ENCODE measurements at regions not wholly inside any gene's neighbourhood (a gene's known extent, or its start where the extent isn't known, plus 50 kb on each side); places are given as distances from the start of the nearest gene placed in this dataset.
A peak's percentile ranks its signal among the peaks of the same experiment; 100 is the strongest.

DNA sequence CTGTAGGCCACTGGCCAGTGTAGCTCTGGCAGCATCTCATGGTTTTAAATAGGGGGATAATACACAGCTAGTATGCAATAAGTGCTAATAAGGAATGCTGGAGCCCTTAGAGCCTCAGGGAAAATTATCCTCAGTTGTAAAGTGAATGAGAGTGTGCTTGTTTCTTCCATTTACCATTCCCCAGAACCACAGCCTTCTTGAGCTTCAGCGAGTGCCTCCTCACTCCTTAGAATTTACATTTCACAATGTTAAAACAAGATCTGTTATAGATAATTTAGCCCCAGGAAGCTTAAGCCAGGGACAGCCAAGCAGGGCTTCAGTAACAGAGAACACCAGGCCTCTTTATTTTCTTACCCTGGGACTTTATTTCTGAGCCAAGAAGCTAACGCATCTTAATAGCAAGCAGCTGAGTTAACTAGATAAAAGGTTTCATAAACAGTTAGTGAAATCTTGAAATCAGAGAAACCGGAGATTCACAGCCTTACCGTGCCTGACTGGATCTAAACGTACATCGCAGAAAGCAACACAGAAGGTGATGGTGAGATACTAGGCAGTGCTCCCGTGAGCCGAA, 535.2 kb downstream of the TDRD15 start:
- CTCF ChIA-PET, result interaction anchor here (1.3 kb wide), 1 partner anchor 12 kb away, joined by 3 read pairs; no protein-coding TSS in a partner anchor
- no peaks in the 10 kb centered on the region for H3K27me3 ChIP-seq (ENCODE audit: control insufficient read depth, insufficient read depth, low read length)
- DNase-seq (ENCODE audit: low read depth), result peak; percentile 41
- H3K36me3 ChIP-seq (ENCODE audit: control insufficient read depth, insufficient read depth, low read length), result no peaks in the 10 kb centered on the region
- POLR2A ChIA-PET, result no interaction called here
- TF ChIP-seq, protein P1, sequence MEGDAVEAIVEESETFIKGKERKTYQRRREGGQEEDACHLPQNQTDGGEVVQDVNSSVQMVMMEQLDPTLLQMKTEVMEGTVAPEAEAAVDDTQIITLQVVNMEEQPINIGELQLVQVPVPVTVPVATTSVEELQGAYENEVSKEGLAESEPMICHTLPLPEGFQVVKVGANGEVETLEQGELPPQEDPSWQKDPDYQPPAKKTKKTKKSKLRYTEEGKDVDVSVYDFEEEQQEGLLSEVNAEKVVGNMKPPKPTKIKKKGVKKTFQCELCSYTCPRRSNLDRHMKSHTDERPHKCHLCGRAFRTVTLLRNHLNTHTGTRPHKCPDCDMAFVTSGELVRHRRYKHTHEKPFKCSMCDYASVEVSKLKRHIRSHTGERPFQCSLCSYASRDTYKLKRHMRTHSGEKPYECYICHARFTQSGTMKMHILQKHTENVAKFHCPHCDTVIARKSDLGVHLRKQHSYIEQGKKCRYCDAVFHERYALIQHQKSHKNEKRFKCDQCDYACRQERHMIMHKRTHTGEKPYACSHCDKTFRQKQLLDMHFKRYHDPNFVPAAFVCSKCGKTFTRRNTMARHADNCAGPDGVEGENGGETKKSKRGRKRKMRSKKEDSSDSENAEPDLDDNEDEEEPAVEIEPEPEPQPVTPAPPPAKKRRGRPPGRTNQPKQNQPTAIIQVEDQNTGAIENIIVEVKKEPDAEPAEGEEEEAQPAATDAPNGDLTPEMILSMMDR (IDR thresholded peaks at IDR 0.05; ENCODE audit: insufficient read depth, low read depth, low read length), result no peak
- no peak overlapping the region for H3K4me3 ChIP-seq (ENCODE audit: low read depth, low read length)

DNA sequence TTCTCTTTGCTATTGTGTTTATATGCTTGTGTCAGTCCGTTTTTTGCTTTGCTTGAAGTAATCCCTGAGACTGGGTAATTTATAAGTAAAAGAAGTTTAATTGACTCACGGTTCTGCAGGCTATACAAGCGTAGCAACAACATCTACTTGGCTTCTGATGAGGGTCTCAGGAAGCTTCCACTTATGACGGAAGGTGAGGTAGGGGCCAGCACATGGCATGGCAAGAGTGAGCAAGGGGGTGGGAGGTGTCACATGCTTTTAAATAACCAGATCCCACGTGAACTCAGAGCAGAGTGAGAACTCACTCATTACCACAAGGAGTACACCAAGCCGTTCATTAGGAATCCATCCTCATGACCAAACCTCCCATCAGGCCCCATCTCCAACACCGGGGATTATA, 540.3 kb downstream of the TDRD15 start:
- Histone ChIP-seq H3K36me3 (ENCODE audit: control insufficient read depth, insufficient read depth, low read length) (no peaks in the 10 kb centered on the region), H3K27me3 (ENCODE audit: control insufficient read depth, insufficient read depth, low read length) (no peaks in the 10 kb centered on the region), H3K4me3 (ENCODE audit: low read depth, low read length) (no peak overlapping the region)
- CTCF ChIA-PET, result no interaction called here
- TF ChIP-seq, protein P1 (IDR thresholded peaks at IDR 0.05; ENCODE audit: insufficient read depth, low read depth, low read length), result no peak
- POLR2A ChIA-PET, result no interaction called here
- DNase-seq (ENCODE audit: low read depth), result no peak

DNA sequence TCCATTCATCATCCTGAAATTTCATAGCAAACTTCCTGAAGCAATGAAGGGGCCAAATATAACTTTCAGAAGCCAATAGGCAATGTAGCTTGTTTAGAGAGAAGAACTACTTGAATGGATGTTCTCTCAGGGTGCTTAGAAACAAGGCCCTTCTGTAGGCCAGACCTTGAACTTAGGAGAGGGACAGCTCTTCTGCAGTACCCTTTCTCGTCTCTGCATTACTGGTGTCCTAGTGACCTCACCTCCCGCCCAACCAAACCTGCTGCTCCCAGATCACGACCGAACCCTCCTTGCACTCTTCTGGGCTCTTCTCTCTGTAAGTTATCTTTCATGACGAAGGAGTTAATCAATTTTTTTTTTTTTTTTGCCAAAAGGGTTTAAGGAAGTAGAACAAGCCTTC, 543.9 kb downstream of the TDRD15 start:
- ChIA-PET POLR2A (no interaction called here), CTCF (no interaction called here)
- Histone ChIP-seq H3K27me3 (ENCODE audit: control insufficient read depth, insufficient read depth, low read length) (no peaks in the 10 kb centered on the region), H3K36me3 (ENCODE audit: control insufficient read depth, insufficient read depth, low read length) (no peaks in the 10 kb centered on the region), H3K4me3 (ENCODE audit: low read depth, low read length) (no peak overlapping the region)
- no peak for DNase-seq (ENCODE audit: low read depth)
- TF ChIP-seq, protein P1 (IDR thresholded peaks at IDR 0.05; ENCODE audit: insufficient read depth, low read depth, low read length), result no peak

DNA sequence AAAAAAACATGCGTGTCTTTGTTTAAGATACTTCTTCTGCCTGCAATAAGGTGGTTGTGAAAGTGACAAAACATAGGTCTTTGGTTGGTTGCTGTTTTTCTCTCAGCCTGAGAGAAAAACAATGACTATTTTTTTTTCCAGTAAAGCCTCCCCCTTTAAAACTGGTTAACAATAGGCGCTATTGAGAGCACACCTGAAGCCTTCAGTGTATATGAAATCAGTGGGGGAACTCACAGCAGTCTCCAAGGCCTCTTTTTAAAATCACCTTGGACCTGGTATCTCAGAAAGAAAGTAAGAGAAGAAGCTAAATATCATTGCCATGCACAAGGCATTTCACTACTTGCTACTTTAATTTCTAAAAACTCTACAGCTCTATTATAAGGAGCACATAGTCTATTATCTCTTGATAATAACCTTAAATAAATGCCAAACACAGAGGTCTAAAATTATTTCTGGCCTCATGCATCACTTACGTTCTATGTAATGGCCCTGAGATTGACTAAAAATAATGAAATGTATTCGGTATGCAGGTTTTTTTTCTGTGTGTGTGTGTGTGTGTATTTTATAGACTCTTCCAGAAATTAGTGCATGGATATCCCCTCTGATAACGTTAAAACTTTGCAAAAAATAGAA, 544.4 kb downstream of the TDRD15 start:
- POLR2A ChIA-PET, result no interaction called here
- TF ChIP-seq, protein P1 (IDR thresholded peaks at IDR 0.05; ENCODE audit: insufficient read depth, low read depth, low read length), result no peak
- no peaks in the 10 kb centered on the region for H3K27me3 ChIP-seq (ENCODE audit: control insufficient read depth, insufficient read depth, low read length)
- no peak for DNase-seq (ENCODE audit: low read depth)
- no peaks in the 10 kb centered on the region for H3K36me3 ChIP-seq (ENCODE audit: control insufficient read depth, insufficient read depth, low read length)
- CTCF ChIA-PET, result no interaction called here
- H3K4me3 ChIP-seq (ENCODE audit: low read depth, low read length), result no peak overlapping the region

DNA sequence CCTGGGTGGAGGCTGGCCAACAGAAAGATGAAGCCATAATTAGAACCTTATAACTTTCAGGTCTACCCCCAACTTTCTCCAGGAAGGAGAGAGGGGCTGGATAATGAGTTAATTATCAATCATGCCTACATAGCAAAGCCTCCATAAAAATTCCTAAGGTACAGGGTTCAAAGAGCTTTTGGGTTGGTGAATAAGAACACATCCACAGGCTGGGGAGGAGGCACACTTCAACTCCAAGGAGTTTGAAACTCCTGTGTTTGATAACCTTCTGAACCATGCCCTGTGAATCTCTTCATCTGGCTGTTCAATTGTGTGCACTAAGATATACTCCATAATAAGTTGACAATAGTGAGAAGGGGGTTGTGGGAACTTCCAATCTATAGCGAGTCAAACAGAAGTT, 552.3 kb downstream of the TDRD15 start:
- no peak overlapping the region for H3K4me3 ChIP-seq (ENCODE audit: low read depth, low read length)
- TF ChIP-seq, protein P1 (IDR thresholded peaks at IDR 0.05; ENCODE audit: insufficient read depth, low read depth, low read length), result no peak
- no peak for DNase-seq (ENCODE audit: low read depth)
- no peaks in the 10 kb centered on the region for H3K36me3 ChIP-seq (ENCODE audit: control insufficient read depth, insufficient read depth, low read length)
- H3K27me3 ChIP-seq (ENCODE audit: control insufficient read depth, insufficient read depth, low read length), result no peaks in the 10 kb centered on the region
- ChIA-PET POLR2A (no interaction called here), CTCF (no interaction called here)

Measured in BJ (cell line).